GM23248 (cell line): ENCODE measurements at regions not wholly inside any gene's neighbourhood (a gene's known extent, or its start where the extent isn't known, plus 50 kb on each side); places are given as distances from the start of the nearest gene placed in this dataset.

Experiments used
- EZH2 ChIP-seq: fragments of 200-600 bp; sonication (generic); IDR thresholded peaks from 2 replicates; pipeline ENCODE4 v1.6.1; 2018; ENCODE audit warnings: antibody characterized with exemption, mild to moderate bottlenecking; ENCODE audit not compliant: insufficient read depth, poor library complexity, severe bottlenecking
- EZH2phosphoT487 ChIP-seq: fragments of 200-600 bp; sonication (generic); IDR thresholded peaks from 2 replicates; pipeline ENCODE4 v1.6.1; 2018; ENCODE audit warnings: antibody characterized with exemption, moderate library complexity, mild to moderate bottlenecking, low read depth; ENCODE audit not compliant: insufficient read depth

GRCh38 chr4:111020961-111021360 lies 398.1 kb upstream of the PITX2 start:
- TF ChIP-seq EZH2phosphoT487 (no peak), EZH2 (no peak)
